Choroid plexus epithelial cell (primary cell): ENCODE measurements at regions not wholly inside any gene's neighbourhood (a gene's known extent, or its start where the extent isn't known, plus 50 kb on each side); places are given as distances from the start of the nearest gene placed in this dataset.

Source experiments
- DNase-seq: peaks from one replicate; pipeline ENCODE4 v3.0.0-alpha.2; 2010; ENCODE audit warnings: low read depth
- H3K4me3 ChIP-seq: 2 replicates; pipeline ENCODE4 v1.5.1; 2011; ENCODE audit warnings: low read depth, mild to moderate bottlenecking, control low read depth, low read length, moderate library complexity
- CTCF ChIP-seq: conservative IDR thresholded peaks from 2 replicates; pipeline ENCODE4 v1.5.1; 2011; ENCODE audit warnings: low read depth, mild to moderate bottlenecking, control low read depth, inconsistent platforms, low read length, moderate library complexity

- no peak for DNase-seq
- no peak for TF ChIP-seq CTCF
- H3K4me3 ChIP-seq: no peak overlapping the region
These were observed 274.8 kb upstream of the KAZN start for GRCh38 chr1:14323568-14324247.

GRCh38 chr1:14324248-14324630 is 274.2 kb upstream of the KAZN start:
- TF ChIP-seq CTCF: no peak
- no peak for DNase-seq
- H3K4me3 ChIP-seq: no peak overlapping the region

GRCh38 chr1:14326857-14327256 is 271.6 kb upstream of the KAZN start:
- TF ChIP-seq CTCF: no peak
- H3K4me3 ChIP-seq: no peak overlapping the region
- DNase-seq: no peak

- no peak for DNase-seq
- no peak for TF ChIP-seq CTCF
- H3K4me3 ChIP-seq: no peak overlapping the region
These were observed 269.8 kb upstream of the KAZN start for GRCh38 chr1:14328685-14329084.

- no peak for TF ChIP-seq CTCF
- H3K4me3 ChIP-seq: no peak overlapping the region
- DNase-seq: no peak
These were observed 266.3 kb upstream of the KAZN start for GRCh38 chr1:14332158-14332557.

- DNase-seq: no peak
- TF ChIP-seq CTCF: no peak
These were observed 263.9 kb upstream of the KAZN start for GRCh38 chr1:14334336-14335176.

More at GRCh38 chr1:14334336-14335176, 263.9 kb upstream of the KAZN start:
- H3K4me3 ChIP-seq: no peak overlapping the region
